Calu3 (cell line): ENCODE measurements at regions not wholly inside any gene's neighbourhood (a gene's known extent, or its start where the extent isn't known, plus 50 kb on each side); places are given as distances from the start of the nearest gene placed in this dataset.

Experiments
- BruUV-seq: library from RNA; stranded (reverse); fragments of 400-500 nt; replicated peaks from 2 replicates; lab custom pipeline; 2021; lab: Mats Ljungman, UMichigan
- CTCF ChIA-PET: fragments of 300-600 bp; sonication (Branson Sonifier 250); formaldehyde crosslinking; loops from one replicate; lab custom pipeline; 2022; ENCODE audit warnings: antibody characterized with exemption; lab: Charles Lee
- DNase-seq: peaks from one replicate; pipeline ENCODE4 v3.0.0; 2022
- H3K27ac Mint-ChIP-seq: one replicate; pipeline ENCODE4 v1.8.0; 2022; ENCODE audit warnings: mixed read lengths; ENCODE audit not compliant: unreplicated experiment
- H3K27me3 Mint-ChIP-seq: one replicate; pipeline ENCODE4 v1.8.0; 2022; ENCODE audit warnings: mixed read lengths; ENCODE audit not compliant: unreplicated experiment
- H3K36me3 Mint-ChIP-seq: one replicate; pipeline ENCODE4 v1.8.0; 2022; ENCODE audit warnings: mild to moderate bottlenecking, moderate library complexity, mixed read lengths; ENCODE audit not compliant: insufficient read depth, unreplicated experiment
- H3K4me1 Mint-ChIP-seq: one replicate; pipeline ENCODE4 v1.8.0; 2022; ENCODE audit warnings: mild to moderate bottlenecking, low read depth, mixed read lengths; ENCODE audit not compliant: unreplicated experiment
- H3K4me3 Mint-ChIP-seq: one replicate; pipeline ENCODE4 v1.8.0; 2022; ENCODE audit warnings: mild to moderate bottlenecking, low read depth, moderate library complexity, mixed read lengths; ENCODE audit not compliant: unreplicated experiment
- H3K9me3 Mint-ChIP-seq: one replicate; pipeline ENCODE4 v1.8.0; 2022; ENCODE audit warnings: low read depth, mixed read lengths; ENCODE audit not compliant: unreplicated experiment
- CTCF ChIP-seq: fragments of 200-600 bp; IDR thresholded peaks from one replicate; pipeline ENCODE4 v1.8.0; 2022; ENCODE audit warnings: antibody characterized with exemption; ENCODE audit not compliant: unreplicated experiment
- intact Hi-C: fragments of 100-400 bp; cut with micrococcal nuclease; formaldehyde crosslinking; loops from one replicate; pipeline ENCODE4 v1.10.0; 2022; ENCODE audit not compliant: unreplicated experiment

DNA sequence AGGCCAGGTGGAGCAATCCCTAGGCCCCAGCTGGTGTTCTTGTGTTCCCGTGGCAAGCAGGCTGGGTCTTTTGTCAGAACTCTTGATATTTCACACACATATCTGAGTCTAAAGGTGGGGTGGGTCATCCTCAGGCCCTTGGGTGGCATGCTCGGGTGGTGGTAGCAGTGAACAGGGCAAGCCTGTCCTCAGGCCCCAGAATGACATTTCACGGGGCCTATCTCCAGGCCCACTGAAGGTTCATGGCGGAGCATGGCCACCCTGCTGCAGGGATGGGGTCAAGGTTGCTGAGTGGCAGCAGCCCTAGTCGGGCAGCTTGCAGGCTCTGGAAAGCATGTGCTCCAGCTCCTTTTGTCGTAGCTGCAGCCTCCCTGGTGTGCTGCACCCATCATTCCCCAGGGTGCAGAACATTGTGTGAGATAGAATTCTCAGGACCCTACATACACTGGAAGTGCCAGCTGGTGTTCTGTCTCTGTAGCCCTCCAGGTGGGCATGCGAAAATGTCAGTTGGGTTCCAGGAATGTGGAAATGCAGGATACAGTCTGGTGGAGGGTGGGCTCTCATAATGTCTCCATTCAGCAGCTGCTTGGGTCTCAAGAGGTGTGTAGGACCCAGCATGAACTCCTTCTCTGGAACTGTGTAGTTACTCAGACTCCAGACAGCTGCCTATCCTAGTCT is 1571.8 kb downstream of the STIM2 start:
- Mint-ChIP-seq H3K27me3 (no peaks in the 10 kb centered on the region), H3K4me1 (peaks cover 9% of the 10 kb centered on the region), H3K9me3 (no peaks in the 10 kb centered on the region), H3K36me3 (no peaks in the 10 kb centered on the region), H3K27ac (no peak overlapping the region), H3K4me3 (no peak overlapping the region)
- CTCF ChIA-PET, result no interaction called here
- BruUV-seq, result no TSS peak
- TF ChIP-seq CTCF, result no peak
- DNase-seq, result no peak
- intact Hi-C loops, result no loop called here

DNA sequence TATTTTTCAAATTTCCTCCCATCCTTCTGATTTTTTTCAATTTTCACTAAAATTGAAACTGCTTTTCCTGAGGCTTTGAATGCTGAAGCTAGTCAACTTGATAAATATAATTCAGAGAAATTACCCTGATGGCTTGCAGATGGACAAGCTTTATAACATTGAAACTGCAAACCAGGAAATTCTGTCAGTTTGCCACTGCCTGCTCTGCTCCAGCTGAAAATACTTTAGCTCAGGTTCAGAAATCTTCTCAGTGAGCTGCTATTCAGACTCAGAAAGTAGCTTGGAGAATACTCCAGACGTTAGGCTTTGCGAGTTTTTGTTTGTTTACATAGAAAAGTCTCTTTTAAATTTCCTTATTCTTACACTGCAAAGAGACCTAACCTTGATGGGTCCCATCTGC is 1574.7 kb downstream of the STIM2 start:
- intact Hi-C loops, result no loop called here
- H3K4me3 Mint-ChIP-seq, result no peak overlapping the region
- CTCF ChIA-PET, result no interaction called here
- no peaks in the 10 kb centered on the region for H3K36me3 Mint-ChIP-seq
- no peak for TF ChIP-seq CTCF
- BruUV-seq, result no TSS peak
- H3K27me3 Mint-ChIP-seq, result no peaks in the 10 kb centered on the region
- DNase-seq, result no peak
- no peaks in the 10 kb centered on the region for H3K9me3 Mint-ChIP-seq
- peaks cover 9% of the 10 kb centered on the region for H3K4me1 Mint-ChIP-seq
- H3K27ac Mint-ChIP-seq, result peak overlapping the region; percentile 24

DNA sequence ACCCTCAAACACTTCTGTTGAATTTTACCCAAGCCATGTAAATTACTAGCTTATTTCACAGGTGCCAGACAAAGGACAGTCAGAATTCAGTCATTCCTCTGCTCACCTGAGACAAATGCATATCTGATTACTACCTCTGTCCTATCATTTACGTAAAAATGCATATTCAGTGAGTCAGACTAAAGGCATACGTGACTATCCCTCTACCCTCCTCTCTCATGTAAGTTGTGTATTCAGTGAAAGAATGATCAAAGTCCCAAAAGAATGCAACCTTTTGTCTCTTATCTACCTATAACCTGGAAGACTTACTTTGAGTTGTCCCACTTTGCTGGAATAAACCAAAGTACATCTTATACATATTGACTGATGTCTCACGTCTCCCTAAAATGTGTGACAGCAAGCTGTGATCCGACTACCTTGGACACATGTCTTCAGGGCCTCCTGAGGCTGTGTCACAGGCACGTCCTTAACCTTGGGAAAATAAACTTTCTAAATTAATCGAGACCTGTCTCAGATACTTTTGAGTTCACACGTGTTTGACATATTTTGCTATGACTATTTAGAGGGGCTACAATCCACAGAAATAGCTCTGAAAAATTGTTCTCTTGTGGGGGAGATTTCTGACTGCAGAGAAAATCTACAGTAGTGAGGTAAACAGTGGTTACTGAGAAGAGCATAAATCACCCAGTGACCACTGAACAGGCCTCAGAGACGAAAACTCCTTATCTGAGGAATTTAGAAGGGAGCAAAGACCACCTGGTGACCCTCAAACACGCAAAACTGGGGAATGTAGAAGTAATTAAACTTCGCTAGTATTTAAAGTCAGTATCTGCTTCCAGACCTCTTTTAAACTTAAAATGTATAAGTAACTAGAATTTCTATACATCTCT is 1575.8 kb downstream of the STIM2 start:
- peaks cover 9% of the 10 kb centered on the region for H3K4me1 Mint-ChIP-seq
- no peaks in the 10 kb centered on the region for H3K27me3 Mint-ChIP-seq
- no peak for DNase-seq
- no peak for TF ChIP-seq CTCF
- CTCF ChIA-PET, result no interaction called here
- H3K4me3 Mint-ChIP-seq, result peak overlapping the region; percentile 9
- intact Hi-C loops, result no loop called here
- H3K27ac Mint-ChIP-seq, result peak overlapping the region; percentile 24
- no TSS peak for BruUV-seq
- H3K9me3 Mint-ChIP-seq, result peaks cover 3% of the 10 kb centered on the region
- no peaks in the 10 kb centered on the region for H3K36me3 Mint-ChIP-seq

DNA sequence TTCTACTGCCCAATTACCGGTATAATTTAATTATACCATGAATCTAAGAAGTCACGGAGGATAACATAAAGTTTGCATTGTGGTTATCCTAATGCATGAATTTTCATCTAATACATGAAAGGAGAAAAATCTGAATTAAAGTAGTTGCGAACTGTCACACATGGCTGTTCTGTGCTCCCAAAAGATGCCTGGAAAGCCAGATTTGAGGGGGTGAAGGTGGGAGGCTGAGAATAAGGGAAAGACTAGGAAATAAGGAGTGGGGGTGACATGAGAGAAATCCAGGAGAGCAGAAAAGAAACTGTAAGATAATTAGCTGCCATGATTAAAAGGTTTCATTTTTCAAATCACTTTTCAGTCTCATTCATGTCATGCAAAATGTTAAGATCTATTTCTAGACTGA is 1582.7 kb downstream of the STIM2 start:
- H3K9me3 Mint-ChIP-seq, result peaks cover 9% of the 10 kb centered on the region
- H3K27me3 Mint-ChIP-seq, result no peaks in the 10 kb centered on the region
- CTCF ChIA-PET, result no interaction called here
- BruUV-seq, result no TSS peak
- no peak overlapping the region for H3K27ac Mint-ChIP-seq
- no peak overlapping the region for H3K4me3 Mint-ChIP-seq
- DNase-seq, result no peak
- no peaks in the 10 kb centered on the region for H3K4me1 Mint-ChIP-seq
- TF ChIP-seq CTCF, result no peak
- H3K36me3 Mint-ChIP-seq, result no peaks in the 10 kb centered on the region
- intact Hi-C loops, result no loop called here
